ENCODE measurements at regions not wholly inside any gene's neighbourhood (a gene's known extent, or its start where the extent isn't known, plus 50 kb on each side); places are given as distances from the start of the nearest gene placed in this dataset.

DNA sequence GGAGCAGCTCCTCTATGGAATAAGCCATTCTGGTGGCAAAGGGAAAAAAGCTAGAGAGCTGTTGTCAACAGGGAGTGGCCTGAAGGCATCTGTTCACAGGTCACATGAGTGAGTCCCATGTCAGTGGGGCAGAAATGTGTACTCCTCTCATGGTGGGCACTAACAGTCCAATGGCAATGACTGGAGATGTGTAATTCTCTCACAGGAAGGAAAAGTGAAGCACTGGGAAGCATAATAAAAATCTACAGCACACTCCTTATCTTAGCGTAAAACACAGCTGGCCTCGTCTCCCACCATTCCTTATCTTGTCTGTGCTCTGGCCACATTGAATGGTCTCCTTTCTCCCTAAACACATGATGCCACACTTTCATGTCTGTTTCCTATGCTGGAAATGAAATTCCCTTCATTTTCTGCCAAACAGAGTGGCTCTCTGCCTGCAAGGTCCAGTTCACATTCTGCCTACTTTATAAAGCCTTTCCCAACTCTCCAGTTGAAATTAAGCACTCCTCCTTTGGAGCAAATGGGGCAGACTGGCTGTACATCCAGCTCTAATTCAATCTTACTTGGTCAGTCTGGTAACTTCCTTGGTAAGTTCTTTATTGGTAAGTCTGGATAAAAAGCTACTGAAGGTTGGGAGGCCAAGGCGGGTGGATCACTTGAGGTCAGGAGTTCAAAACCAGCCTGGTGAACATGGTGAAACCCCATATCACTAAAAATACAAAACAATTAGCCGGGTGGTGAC lies 139.8 kb downstream of the RPL22L1 start:
- FAIRE-seq, result no peak
- Histone ChIP-seq H3K27me3 (ENCODE audit: insufficient read depth, low read length) (no peaks in the 10 kb centered on the region), H4K20me1 (ENCODE audit: insufficient read depth, low read length) (no peaks in the 10 kb centered on the region), H3K9ac (ENCODE audit: low read length) (no peak overlapping the region), H3K4me2 (ENCODE audit: low read length) (no peak overlapping the region), H3K79me2 (ENCODE audit: insufficient read depth, low read length) (no peaks in the 10 kb centered on the region), H3K9me3 (ENCODE audit: insufficient read depth, low read depth, low read length) (no peaks in the 10 kb centered on the region), H3K27ac (ENCODE audit: low read depth, low read length) (no peak overlapping the region), H3K4me1 (ENCODE audit: insufficient read depth, low read length) (peaks cover 31% of the 10 kb centered on the region), H3K4me3 (ENCODE audit: insufficient read depth, low read depth, low read length) (no peak overlapping the region), H3K36me3 (ENCODE audit: insufficient read depth, low read length) (no peaks in the 10 kb centered on the region), H2AFZ (ENCODE audit: low read depth, low read length) (no peak overlapping the region)
- Mint-ChIP-seq H3K4me3 (ENCODE audit: unreplicated experiment) (no peak overlapping the region), H3K36me3 (ENCODE audit: low read depth, unreplicated experiment) (no peaks in the 10 kb centered on the region), H3K4me1 (ENCODE audit: low read depth, unreplicated experiment) (peaks cover 29% of the 10 kb centered on the region), H3K9me3 (ENCODE audit: unreplicated experiment) (no peaks in the 10 kb centered on the region), H3K27me3 (ENCODE audit: low read depth, unreplicated experiment) (no peaks in the 10 kb centered on the region), H3K27ac (ENCODE audit: unreplicated experiment) (no peak overlapping the region)
- TF ChIP-seq, protein P1, sequence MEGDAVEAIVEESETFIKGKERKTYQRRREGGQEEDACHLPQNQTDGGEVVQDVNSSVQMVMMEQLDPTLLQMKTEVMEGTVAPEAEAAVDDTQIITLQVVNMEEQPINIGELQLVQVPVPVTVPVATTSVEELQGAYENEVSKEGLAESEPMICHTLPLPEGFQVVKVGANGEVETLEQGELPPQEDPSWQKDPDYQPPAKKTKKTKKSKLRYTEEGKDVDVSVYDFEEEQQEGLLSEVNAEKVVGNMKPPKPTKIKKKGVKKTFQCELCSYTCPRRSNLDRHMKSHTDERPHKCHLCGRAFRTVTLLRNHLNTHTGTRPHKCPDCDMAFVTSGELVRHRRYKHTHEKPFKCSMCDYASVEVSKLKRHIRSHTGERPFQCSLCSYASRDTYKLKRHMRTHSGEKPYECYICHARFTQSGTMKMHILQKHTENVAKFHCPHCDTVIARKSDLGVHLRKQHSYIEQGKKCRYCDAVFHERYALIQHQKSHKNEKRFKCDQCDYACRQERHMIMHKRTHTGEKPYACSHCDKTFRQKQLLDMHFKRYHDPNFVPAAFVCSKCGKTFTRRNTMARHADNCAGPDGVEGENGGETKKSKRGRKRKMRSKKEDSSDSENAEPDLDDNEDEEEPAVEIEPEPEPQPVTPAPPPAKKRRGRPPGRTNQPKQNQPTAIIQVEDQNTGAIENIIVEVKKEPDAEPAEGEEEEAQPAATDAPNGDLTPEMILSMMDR (IDR thresholded peaks at IDR 0.05; ENCODE audit: insufficient read depth, low read depth, low read length), result no peak
- no peak for TF ChIP-seq EZH2 (IDR thresholded peaks at IDR 0.05; ENCODE audit: insufficient read depth, low read length)
- no peak for DNase-seq (ENCODE audit: low read depth)

GRCh38 chr3:170728181-170728580 lies 141.8 kb downstream of the RPL22L1 start:
- Mint-ChIP-seq H3K27ac (ENCODE audit: unreplicated experiment) (no peak overlapping the region), H3K4me1 (ENCODE audit: low read depth, unreplicated experiment) (peaks cover 34% of the 10 kb centered on the region), H3K36me3 (ENCODE audit: low read depth, unreplicated experiment) (no peaks in the 10 kb centered on the region), H3K4me3 (ENCODE audit: unreplicated experiment) (no peak overlapping the region), H3K27me3 (ENCODE audit: low read depth, unreplicated experiment) (no peaks in the 10 kb centered on the region), H3K9me3 (ENCODE audit: unreplicated experiment) (no peaks in the 10 kb centered on the region)
- no peak overlapping the region for H2AFZ ChIP-seq (ENCODE audit: low read depth, low read length)
- no peak for FAIRE-seq
- no peak overlapping the region for H3K4me3 ChIP-seq (ENCODE audit: insufficient read depth, low read depth, low read length)
- H3K4me2 ChIP-seq (ENCODE audit: low read length), result no peak overlapping the region
- no peaks in the 10 kb centered on the region for H3K27me3 ChIP-seq (ENCODE audit: insufficient read depth, low read length)
- H3K36me3 ChIP-seq (ENCODE audit: insufficient read depth, low read length), result no peaks in the 10 kb centered on the region
- peaks cover 39% of the 10 kb centered on the region for H3K4me1 ChIP-seq (ENCODE audit: insufficient read depth, low read length)
- peak overlapping the region; percentile 100 for H3K27ac ChIP-seq (ENCODE audit: low read depth, low read length)
- no peak overlapping the region for H3K9ac ChIP-seq (ENCODE audit: low read length)
- no peaks in the 10 kb centered on the region for H4K20me1 ChIP-seq (ENCODE audit: insufficient read depth, low read length)
- no peaks in the 10 kb centered on the region for H3K79me2 ChIP-seq (ENCODE audit: insufficient read depth, low read length)
- no peak for DNase-seq (ENCODE audit: low read depth)
- H3K9me3 ChIP-seq (ENCODE audit: insufficient read depth, low read depth, low read length), result no peaks in the 10 kb centered on the region
- TF ChIP-seq, protein P1 (IDR thresholded peaks at IDR 0.05; ENCODE audit: insufficient read depth, low read depth, low read length), result no peak
- TF ChIP-seq EZH2 (IDR thresholded peaks at IDR 0.05; ENCODE audit: insufficient read depth, low read length), result no peak

DNA sequence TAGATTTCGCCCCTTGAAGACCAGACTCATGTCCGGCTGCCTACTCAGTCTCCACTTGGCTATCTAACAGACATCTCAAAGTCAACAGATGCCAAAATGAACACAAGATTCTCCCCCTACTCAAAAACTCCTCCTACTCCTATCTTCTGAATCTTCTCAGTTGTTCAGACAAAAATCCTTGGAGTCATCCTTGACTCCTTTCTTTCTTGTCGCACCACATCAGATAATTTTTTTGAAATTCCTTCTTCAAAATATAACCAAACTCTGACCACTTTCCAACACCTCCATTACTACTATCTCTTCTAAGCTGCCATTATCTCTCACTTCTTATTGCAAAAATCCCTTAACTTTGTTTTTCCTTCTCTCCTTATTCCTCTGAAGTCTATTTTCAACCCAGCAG lies 141.9 kb upstream of the SLC7A14 start:
- Histone ChIP-seq H3K27me3 (ENCODE audit: insufficient read depth, low read length) (no peaks in the 10 kb centered on the region), H3K4me1 (ENCODE audit: insufficient read depth, low read length) (peaks cover 36% of the 10 kb centered on the region), H3K4me3 (ENCODE audit: insufficient read depth, low read depth, low read length) (no peak overlapping the region), H4K20me1 (ENCODE audit: insufficient read depth, low read length) (no peaks in the 10 kb centered on the region), H3K79me2 (ENCODE audit: insufficient read depth, low read length) (no peaks in the 10 kb centered on the region), H2AFZ (ENCODE audit: low read depth, low read length) (no peak overlapping the region), H3K36me3 (ENCODE audit: insufficient read depth, low read length) (no peaks in the 10 kb centered on the region), H3K4me2 (ENCODE audit: low read length) (peak overlapping the region; percentile 89), H3K27ac (ENCODE audit: low read depth, low read length) (peak overlapping the region; percentile 100), H3K9me3 (ENCODE audit: insufficient read depth, low read depth, low read length) (no peaks in the 10 kb centered on the region), H3K9ac (ENCODE audit: low read length) (peak overlapping the region; percentile 89)
- no peak for FAIRE-seq
- Mint-ChIP-seq H3K36me3 (ENCODE audit: low read depth, unreplicated experiment) (no peaks in the 10 kb centered on the region), H3K4me3 (ENCODE audit: unreplicated experiment) (no peak overlapping the region), H3K4me1 (ENCODE audit: low read depth, unreplicated experiment) (peaks cover 34% of the 10 kb centered on the region), H3K27me3 (ENCODE audit: low read depth, unreplicated experiment) (no peaks in the 10 kb centered on the region), H3K9me3 (ENCODE audit: unreplicated experiment) (no peaks in the 10 kb centered on the region), H3K27ac (ENCODE audit: unreplicated experiment) (no peak overlapping the region)
- no peak for DNase-seq (ENCODE audit: low read depth)
- TF ChIP-seq, protein P1 (IDR thresholded peaks at IDR 0.05; ENCODE audit: insufficient read depth, low read depth, low read length), result no peak
- TF ChIP-seq EZH2 (IDR thresholded peaks at IDR 0.05; ENCODE audit: insufficient read depth, low read length), result no peak
